ENCODE measurements at regions not wholly inside any gene's neighbourhood (a gene's known extent, or its start where the extent isn't known, plus 50 kb on each side); places are given as distances from the start of the nearest gene placed in this dataset.

- intact Hi-C loops (cut with DNase I): no loop called here
- no peaks in the 10 kb centered on the region for H3K4me1 ChIP-seq (replicated peaks)
- H3K27me3 ChIP-seq (replicated peaks; ENCODE audit: insufficient read depth): no peaks in the 10 kb centered on the region
- H3K27ac ChIP-seq: no peak overlapping the region
- no peaks in the 10 kb centered on the region for H3K9me3 ChIP-seq
- H3K4me3 ChIP-seq: no peak overlapping the region
- H3K36me3 ChIP-seq: no peaks in the 10 kb centered on the region
- WGBS: 43% methylated on average over 6 of the region's 6 CpGs
- DNase-seq (ENCODE audit: low spot score): no peak
- TF ChIP-seq POLR2AphosphoS5 (IDR thresholded peaks at IDR 0.05): no peak
- TF ChIP-seq POLR2A (IDR thresholded peaks at IDR 0.05): no peak
- no peak for TF ChIP-seq CTCF (IDR thresholded peaks at IDR 0.05)
Observed at GRCh38 chr16:79653373-79653891, 52.9 kb upstream of the MAF start.

GRCh38 chr16:79651363-79651762 is 50.8 kb upstream of the MAF start:
- peak; percentile 36 for DNase-seq (ENCODE audit: low spot score)
- intact Hi-C loops (cut with DNase I): no loop called here
- WGBS: 61% methylated on average over 7 of the region's 7 CpGs
- H3K4me1 ChIP-seq (replicated peaks): no peaks in the 10 kb centered on the region
- TF ChIP-seq POLR2A (IDR thresholded peaks at IDR 0.05): no peak
- peak; percentile 7 for TF ChIP-seq POLR2AphosphoS5 (IDR thresholded peaks at IDR 0.05)
- no peak for TF ChIP-seq CTCF (IDR thresholded peaks at IDR 0.05)
- H3K9me3 ChIP-seq: no peaks in the 10 kb centered on the region
- H3K27me3 ChIP-seq (replicated peaks; ENCODE audit: insufficient read depth): no peaks in the 10 kb centered on the region
- H3K4me3 ChIP-seq: no peak overlapping the region
- no peak overlapping the region for H3K27ac ChIP-seq
- no peaks in the 10 kb centered on the region for H3K36me3 ChIP-seq
